ENCODE measurements at regions not wholly inside any gene's neighbourhood (a gene's known extent, or its start where the extent isn't known, plus 50 kb on each side); places are given as distances from the start of the nearest gene placed in this dataset.

GRCh38 chr5:116772806-116773205, 198.2 kb upstream of the SEMA6A start:
- peak overlapping the region; percentile 99 for H3K27ac Mint-ChIP-seq
- DNase-seq (ENCODE audit: low spot score) (no peak), ATAC-seq (no peak)
- no peak overlapping the region for H3K4me3 Mint-ChIP-seq
- peaks cover 80% of the 10 kb centered on the region for H3K4me1 Mint-ChIP-seq
- H3K36me3 Mint-ChIP-seq = no peaks in the 10 kb centered on the region
- ChIA-PET CTCF (interaction anchor here (0.9 to 1.7 kb wide), 5 partner anchors 8 to 197 kb away, joined by 3 to 14 read pairs (median 3); partner anchors contain the start of gene SEMA6A), POLR2A (interaction anchor here (0.6 to 1.8 kb wide), 3 partner anchors 13 to 196 kb away, joined by 4 to 5 read pairs (median 5); no protein-coding TSS in a partner anchor)
- TF ChIP-seq ZNF396 (CRISPR knock-in tag; IDR thresholded peaks at IDR 0.05; ENCODE audit: borderline replicate concordance) (no peak), ZNF232 (CRISPR knock-in tag; IDR thresholded peaks at IDR 0.05) (no peak), ZNF671 (CRISPR knock-in tag; IDR thresholded peaks at IDR 0.05) (no peak), ERG (CRISPR knock-in tag; IDR thresholded peaks at IDR 0.05) (no peak), JUN (CRISPR knock-in tag; IDR thresholded peaks at IDR 0.05) (no peak), KAT7 (CRISPR knock-in tag; IDR thresholded peaks at IDR 0.05; ENCODE audit: borderline replicate concordance) (no peak), CREM (CRISPR knock-in tag; IDR thresholded peaks at IDR 0.05) (no peak), PRRX2 (CRISPR knock-in tag; IDR thresholded peaks at IDR 0.05) (no peak), EMX1 (CRISPR knock-in tag; IDR thresholded peaks at IDR 0.05) (no peak), ESRRA (CRISPR knock-in tag; IDR thresholded peaks at IDR 0.05; ENCODE audit: borderline replicate concordance) (no peak), SP1 (CRISPR knock-in tag; conservative IDR thresholded peaks at IDR 0.05) (no peak), AFF4 (CRISPR knock-in tag; IDR thresholded peaks at IDR 0.05; ENCODE audit: borderline replicate concordance) (no peak), RORB (CRISPR knock-in tag; IDR thresholded peaks at IDR 0.05) (no peak)
- TF ChIP-seq, protein P1, sequence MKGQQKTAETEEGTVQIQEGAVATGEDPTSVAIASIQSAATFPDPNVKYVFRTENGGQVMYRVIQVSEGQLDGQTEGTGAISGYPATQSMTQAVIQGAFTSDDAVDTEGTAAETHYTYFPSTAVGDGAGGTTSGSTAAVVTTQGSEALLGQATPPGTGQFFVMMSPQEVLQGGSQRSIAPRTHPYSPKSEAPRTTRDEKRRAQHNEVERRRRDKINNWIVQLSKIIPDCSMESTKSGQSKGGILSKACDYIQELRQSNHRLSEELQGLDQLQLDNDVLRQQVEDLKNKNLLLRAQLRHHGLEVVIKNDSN (CRISPR knock-in tag; IDR thresholded peaks at IDR 0.05) = no peak
- TF ChIP-seq, protein P2, sequence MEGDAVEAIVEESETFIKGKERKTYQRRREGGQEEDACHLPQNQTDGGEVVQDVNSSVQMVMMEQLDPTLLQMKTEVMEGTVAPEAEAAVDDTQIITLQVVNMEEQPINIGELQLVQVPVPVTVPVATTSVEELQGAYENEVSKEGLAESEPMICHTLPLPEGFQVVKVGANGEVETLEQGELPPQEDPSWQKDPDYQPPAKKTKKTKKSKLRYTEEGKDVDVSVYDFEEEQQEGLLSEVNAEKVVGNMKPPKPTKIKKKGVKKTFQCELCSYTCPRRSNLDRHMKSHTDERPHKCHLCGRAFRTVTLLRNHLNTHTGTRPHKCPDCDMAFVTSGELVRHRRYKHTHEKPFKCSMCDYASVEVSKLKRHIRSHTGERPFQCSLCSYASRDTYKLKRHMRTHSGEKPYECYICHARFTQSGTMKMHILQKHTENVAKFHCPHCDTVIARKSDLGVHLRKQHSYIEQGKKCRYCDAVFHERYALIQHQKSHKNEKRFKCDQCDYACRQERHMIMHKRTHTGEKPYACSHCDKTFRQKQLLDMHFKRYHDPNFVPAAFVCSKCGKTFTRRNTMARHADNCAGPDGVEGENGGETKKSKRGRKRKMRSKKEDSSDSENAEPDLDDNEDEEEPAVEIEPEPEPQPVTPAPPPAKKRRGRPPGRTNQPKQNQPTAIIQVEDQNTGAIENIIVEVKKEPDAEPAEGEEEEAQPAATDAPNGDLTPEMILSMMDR (IDR thresholded peaks at IDR 0.05) = no peak
- H3K27me3 Mint-ChIP-seq (ENCODE audit: low read depth) = no peaks in the 10 kb centered on the region
- H3K9me3 Mint-ChIP-seq = no peaks in the 10 kb centered on the region

DNA sequence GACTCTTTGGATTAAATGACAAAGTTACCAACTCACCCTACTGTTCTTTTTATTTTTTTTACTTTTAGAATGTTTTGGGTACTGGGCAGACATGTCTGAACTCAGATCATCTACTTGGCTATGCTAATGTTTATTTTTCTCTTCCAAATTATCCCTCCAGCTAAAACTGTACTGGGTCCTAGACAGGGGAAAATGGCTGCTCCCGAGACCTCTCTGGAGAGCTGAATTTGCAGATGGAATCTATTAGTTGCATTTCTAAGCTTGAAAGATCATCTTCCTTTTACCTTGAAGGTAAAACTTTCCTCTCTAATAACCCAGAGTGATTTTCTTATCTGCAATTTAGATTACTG, 197.5 kb upstream of the SEMA6A start:
- no peak for ATAC-seq
- Mint-ChIP-seq H3K9me3 (no peaks in the 10 kb centered on the region), H3K36me3 (no peaks in the 10 kb centered on the region), H3K27me3 (ENCODE audit: low read depth) (no peaks in the 10 kb centered on the region), H3K4me1 (peaks cover 74% of the 10 kb centered on the region), H3K4me3 (no peak overlapping the region), H3K27ac (peak overlapping the region; percentile 99)
- CTCF ChIA-PET = no interaction called here
- DNase-seq (ENCODE audit: low spot score) = no peak
- POLR2A ChIA-PET = no interaction called here
- TF ChIP-seq, protein P3, sequence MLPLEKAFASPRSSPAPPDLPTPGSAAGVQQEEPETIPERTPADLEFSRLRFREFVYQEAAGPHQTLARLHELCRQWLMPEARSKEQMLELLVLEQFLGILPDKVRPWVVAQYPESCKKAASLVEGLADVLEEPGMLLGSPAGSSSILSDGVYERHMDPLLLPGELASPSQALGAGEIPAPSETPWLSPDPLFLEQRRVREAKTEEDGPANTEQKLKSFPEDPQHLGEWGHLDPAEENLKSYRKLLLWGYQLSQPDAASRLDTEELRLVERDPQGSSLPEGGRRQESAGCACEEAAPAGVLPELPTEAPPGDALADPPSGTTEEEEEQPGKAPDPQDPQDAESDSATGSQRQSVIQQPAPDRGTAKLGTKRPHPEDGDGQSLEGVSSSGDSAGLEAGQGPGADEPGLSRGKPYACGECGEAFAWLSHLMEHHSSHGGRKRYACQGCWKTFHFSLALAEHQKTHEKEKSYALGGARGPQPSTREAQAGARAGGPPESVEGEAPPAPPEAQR (CRISPR knock-in tag; IDR thresholded peaks at IDR 0.05) = no peak
- TF ChIP-seq HMGXB4 (CRISPR knock-in tag; IDR thresholded peaks at IDR 0.05) (no peak), NR1H2 (CRISPR knock-in tag; IDR thresholded peaks at IDR 0.05) (no peak), AFF4 (CRISPR knock-in tag; IDR thresholded peaks at IDR 0.05; ENCODE audit: borderline replicate concordance) (no peak), FOXK1 (CRISPR knock-in tag; IDR thresholded peaks at IDR 0.05) (no peak), GTF2I (CRISPR knock-in tag; conservative IDR thresholded peaks at IDR 0.05) (no peak), FOXJ3 (CRISPR knock-in tag; IDR thresholded peaks at IDR 0.05; ENCODE audit: borderline replicate concordance) (no peak), SMAD3 (CRISPR knock-in tag; IDR thresholded peaks at IDR 0.05; ENCODE audit: borderline replicate concordance) (no peak), CREM (CRISPR knock-in tag; IDR thresholded peaks at IDR 0.05) (no peak)
